ENCODE measurements at regions not wholly inside any gene's neighbourhood (a gene's known extent, or its start where the extent isn't known, plus 50 kb on each side); places are given as distances from the start of the nearest gene placed in this dataset.

DNA sequence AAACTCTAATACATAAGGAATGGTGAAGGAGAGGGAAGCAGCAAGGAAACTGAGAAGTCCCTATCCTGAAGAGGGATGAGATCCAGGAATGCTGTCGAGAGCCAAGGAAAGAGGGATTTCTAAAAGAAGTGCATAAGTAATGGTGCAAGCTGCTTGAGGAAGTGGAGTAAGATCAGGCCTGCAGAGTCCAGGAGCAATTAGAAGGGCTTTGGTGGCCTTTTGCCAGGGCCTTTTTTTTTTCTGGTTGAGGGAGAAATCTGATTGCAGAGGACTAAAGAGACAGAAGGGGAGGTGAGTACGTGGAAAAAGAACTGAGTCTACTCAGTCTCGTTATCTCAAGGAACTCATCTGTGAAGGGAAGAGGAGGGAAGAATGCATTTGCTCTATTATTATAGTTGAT is 396.2 kb downstream of the UTRN start:
- intact Hi-C loops (cut with micrococcal nuclease; ENCODE audit: unreplicated experiment) = no loop called here
- Mint-ChIP-seq H3K9me3 (ENCODE audit: low read depth, unreplicated experiment) (no peaks in the 10 kb centered on the region), H3K27me3 (ENCODE audit: unreplicated experiment) (no peaks in the 10 kb centered on the region), H3K4me1 (ENCODE audit: low read depth, unreplicated experiment) (peaks cover 7% of the 10 kb centered on the region), H3K27ac (ENCODE audit: unreplicated experiment) (no peak overlapping the region), H3K36me3 (ENCODE audit: insufficient read depth, unreplicated experiment) (peaks cover 9% of the 10 kb centered on the region), H3K4me3 (ENCODE audit: low read depth, unreplicated experiment) (no peak overlapping the region)
- CTCF ChIA-PET = no interaction called here
- BruUV-seq (replicated peaks) = no TSS peak
- no peak for DNase-seq
- TF ChIP-seq, protein P1, sequence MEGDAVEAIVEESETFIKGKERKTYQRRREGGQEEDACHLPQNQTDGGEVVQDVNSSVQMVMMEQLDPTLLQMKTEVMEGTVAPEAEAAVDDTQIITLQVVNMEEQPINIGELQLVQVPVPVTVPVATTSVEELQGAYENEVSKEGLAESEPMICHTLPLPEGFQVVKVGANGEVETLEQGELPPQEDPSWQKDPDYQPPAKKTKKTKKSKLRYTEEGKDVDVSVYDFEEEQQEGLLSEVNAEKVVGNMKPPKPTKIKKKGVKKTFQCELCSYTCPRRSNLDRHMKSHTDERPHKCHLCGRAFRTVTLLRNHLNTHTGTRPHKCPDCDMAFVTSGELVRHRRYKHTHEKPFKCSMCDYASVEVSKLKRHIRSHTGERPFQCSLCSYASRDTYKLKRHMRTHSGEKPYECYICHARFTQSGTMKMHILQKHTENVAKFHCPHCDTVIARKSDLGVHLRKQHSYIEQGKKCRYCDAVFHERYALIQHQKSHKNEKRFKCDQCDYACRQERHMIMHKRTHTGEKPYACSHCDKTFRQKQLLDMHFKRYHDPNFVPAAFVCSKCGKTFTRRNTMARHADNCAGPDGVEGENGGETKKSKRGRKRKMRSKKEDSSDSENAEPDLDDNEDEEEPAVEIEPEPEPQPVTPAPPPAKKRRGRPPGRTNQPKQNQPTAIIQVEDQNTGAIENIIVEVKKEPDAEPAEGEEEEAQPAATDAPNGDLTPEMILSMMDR (IDR thresholded peaks at IDR 0.05; ENCODE audit: unreplicated experiment) = no peak

GRCh38 chr6:144683216-144684070 is 398.3 kb downstream of the UTRN start:
- CTCF ChIA-PET = no interaction called here
- intact Hi-C loops (cut with micrococcal nuclease; ENCODE audit: unreplicated experiment) = no loop called here
- Mint-ChIP-seq H3K36me3 (ENCODE audit: insufficient read depth, unreplicated experiment) (peaks cover 9% of the 10 kb centered on the region), H3K9me3 (ENCODE audit: low read depth, unreplicated experiment) (no peaks in the 10 kb centered on the region), H3K4me1 (ENCODE audit: low read depth, unreplicated experiment) (peaks cover 7% of the 10 kb centered on the region), H3K4me3 (ENCODE audit: low read depth, unreplicated experiment) (no peak overlapping the region), H3K27ac (ENCODE audit: unreplicated experiment) (no peak overlapping the region), H3K27me3 (ENCODE audit: unreplicated experiment) (no peaks in the 10 kb centered on the region)
- no TSS peak for BruUV-seq (replicated peaks)
- no peak for DNase-seq
- TF ChIP-seq, protein P1 (IDR thresholded peaks at IDR 0.05; ENCODE audit: unreplicated experiment) = no peak

- H3K36me3 Mint-ChIP-seq (ENCODE audit: insufficient read depth, unreplicated experiment) = no peaks in the 10 kb centered on the region
- TF ChIP-seq, protein P1 (IDR thresholded peaks at IDR 0.05; ENCODE audit: unreplicated experiment) = no peak
- no peaks in the 10 kb centered on the region for H3K4me1 Mint-ChIP-seq (ENCODE audit: low read depth, unreplicated experiment)
- H3K4me3 Mint-ChIP-seq (ENCODE audit: low read depth, unreplicated experiment) = no peak overlapping the region
- no TSS peak for BruUV-seq (replicated peaks)
- H3K27ac Mint-ChIP-seq (ENCODE audit: unreplicated experiment) = no peak overlapping the region
- peaks cover 5% of the 10 kb centered on the region for H3K9me3 Mint-ChIP-seq (ENCODE audit: low read depth, unreplicated experiment)
- no peaks in the 10 kb centered on the region for H3K27me3 Mint-ChIP-seq (ENCODE audit: unreplicated experiment)
- intact Hi-C loops (cut with micrococcal nuclease; ENCODE audit: unreplicated experiment) = no loop called here
- CTCF ChIA-PET = no interaction called here
- no peak for DNase-seq
These were observed 403.6 kb downstream of the UTRN start for GRCh38 chr6:144688713-144689112.

DNA sequence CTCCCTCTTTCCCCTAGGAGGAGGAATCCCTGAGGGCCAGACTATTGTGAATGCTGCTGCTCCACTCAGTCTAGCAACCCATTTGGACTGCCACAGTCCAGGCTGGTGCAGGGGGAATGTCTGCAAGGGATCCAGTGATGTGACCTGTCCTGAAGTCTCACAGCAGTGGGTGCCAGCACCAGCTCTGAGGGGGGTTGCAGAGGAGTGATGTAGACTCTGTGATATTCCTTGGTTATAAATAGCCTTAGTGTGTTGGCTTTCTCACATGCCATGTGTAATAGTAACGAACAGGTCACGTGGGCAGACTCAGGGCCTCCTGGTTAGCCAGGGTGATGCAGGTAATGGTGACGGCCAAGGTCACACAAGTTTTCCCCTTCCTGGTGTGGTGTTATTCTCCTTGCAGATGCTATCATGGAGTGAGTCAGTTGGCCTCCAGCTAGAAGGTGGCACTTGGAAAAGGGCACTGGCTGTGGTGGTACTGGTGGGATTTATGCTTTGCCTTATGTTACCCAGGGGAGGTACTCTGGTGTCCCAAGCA is 404.4 kb downstream of the UTRN start:
- Mint-ChIP-seq H3K9me3 (ENCODE audit: low read depth, unreplicated experiment) (peaks cover 5% of the 10 kb centered on the region), H3K4me3 (ENCODE audit: low read depth, unreplicated experiment) (no peak overlapping the region), H3K27ac (ENCODE audit: unreplicated experiment) (no peak overlapping the region), H3K4me1 (ENCODE audit: low read depth, unreplicated experiment) (no peaks in the 10 kb centered on the region), H3K27me3 (ENCODE audit: unreplicated experiment) (no peaks in the 10 kb centered on the region), H3K36me3 (ENCODE audit: insufficient read depth, unreplicated experiment) (no peaks in the 10 kb centered on the region)
- intact Hi-C loops (cut with micrococcal nuclease; ENCODE audit: unreplicated experiment) = no loop called here
- TF ChIP-seq, protein P1 (IDR thresholded peaks at IDR 0.05; ENCODE audit: unreplicated experiment) = no peak
- no peak for DNase-seq
- CTCF ChIA-PET = no interaction called here
- BruUV-seq (replicated peaks) = no TSS peak
